Ovary (tissue), 3 donors: ENCODE measurements at regions not wholly inside any gene's neighbourhood (a gene's known extent, or its start where the extent isn't known, plus 50 kb on each side); places are given as distances from the start of the nearest gene placed in this dataset.

Source experiments
- POLR2A ChIP-seq: fragments of 450-650 bp; IDR thresholded peaks from one replicate; pipeline ENCODE4 v1.6.1; 2017; ENCODE audit warnings: antibody characterized with exemption, mild to moderate bottlenecking, moderate library complexity
- TF ChIP-seq, protein P1 (sequence below), 3 donors: fragments of 450-650 bp in 2 of 3; fragments of 200-600 bp in 1 of 3; IDR thresholded peaks; one replicate each; pipeline versions ENCODE4 v1.5.1 to v1.8.0; 2016 to 2022; ENCODE audit warnings: antibody characterized with exemption in 3 of 3, mild to moderate bottlenecking in 1 of 3
- donor health status: DM: no; HTN: no; CAD: no.

DNA sequence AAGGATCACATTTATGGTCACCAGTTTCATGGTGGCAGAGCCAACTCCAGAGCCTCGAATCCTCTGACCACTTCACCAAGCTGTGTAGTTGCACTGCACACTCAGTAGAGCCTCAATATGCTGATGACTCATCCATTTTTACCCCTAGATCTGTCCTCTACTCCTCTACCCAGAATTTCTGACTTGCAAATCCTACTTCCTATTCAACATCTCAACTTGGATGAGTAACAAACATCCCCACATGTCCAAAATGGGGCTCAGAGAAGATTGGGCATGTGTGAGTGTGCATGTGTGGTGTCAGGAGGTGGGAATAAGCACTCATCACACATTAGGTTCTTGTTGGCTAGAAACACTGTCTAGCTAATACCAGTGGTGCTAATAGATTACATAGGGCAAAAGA lies 57.8 kb upstream of the IGFBP2 start:
- TF ChIP-seq, protein P1, sequence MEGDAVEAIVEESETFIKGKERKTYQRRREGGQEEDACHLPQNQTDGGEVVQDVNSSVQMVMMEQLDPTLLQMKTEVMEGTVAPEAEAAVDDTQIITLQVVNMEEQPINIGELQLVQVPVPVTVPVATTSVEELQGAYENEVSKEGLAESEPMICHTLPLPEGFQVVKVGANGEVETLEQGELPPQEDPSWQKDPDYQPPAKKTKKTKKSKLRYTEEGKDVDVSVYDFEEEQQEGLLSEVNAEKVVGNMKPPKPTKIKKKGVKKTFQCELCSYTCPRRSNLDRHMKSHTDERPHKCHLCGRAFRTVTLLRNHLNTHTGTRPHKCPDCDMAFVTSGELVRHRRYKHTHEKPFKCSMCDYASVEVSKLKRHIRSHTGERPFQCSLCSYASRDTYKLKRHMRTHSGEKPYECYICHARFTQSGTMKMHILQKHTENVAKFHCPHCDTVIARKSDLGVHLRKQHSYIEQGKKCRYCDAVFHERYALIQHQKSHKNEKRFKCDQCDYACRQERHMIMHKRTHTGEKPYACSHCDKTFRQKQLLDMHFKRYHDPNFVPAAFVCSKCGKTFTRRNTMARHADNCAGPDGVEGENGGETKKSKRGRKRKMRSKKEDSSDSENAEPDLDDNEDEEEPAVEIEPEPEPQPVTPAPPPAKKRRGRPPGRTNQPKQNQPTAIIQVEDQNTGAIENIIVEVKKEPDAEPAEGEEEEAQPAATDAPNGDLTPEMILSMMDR (IDR thresholded peaks at IDR 0.05) = no peak
- TF ChIP-seq POLR2A = no peak
